Amniotic epithelial cell (primary cell): ENCODE measurements at regions not wholly inside any gene's neighbourhood (a gene's known extent, or its start where the extent isn't known, plus 50 kb on each side); places are given as distances from the start of the nearest gene placed in this dataset.
A peak's percentile ranks its signal among the peaks of the same experiment; 100 is the strongest.

Source experiments
- DNase-seq: peaks from one replicate; pipeline ENCODE4 v3.0.0-alpha.2; 2010; ENCODE audit warnings: low read depth

DNA sequence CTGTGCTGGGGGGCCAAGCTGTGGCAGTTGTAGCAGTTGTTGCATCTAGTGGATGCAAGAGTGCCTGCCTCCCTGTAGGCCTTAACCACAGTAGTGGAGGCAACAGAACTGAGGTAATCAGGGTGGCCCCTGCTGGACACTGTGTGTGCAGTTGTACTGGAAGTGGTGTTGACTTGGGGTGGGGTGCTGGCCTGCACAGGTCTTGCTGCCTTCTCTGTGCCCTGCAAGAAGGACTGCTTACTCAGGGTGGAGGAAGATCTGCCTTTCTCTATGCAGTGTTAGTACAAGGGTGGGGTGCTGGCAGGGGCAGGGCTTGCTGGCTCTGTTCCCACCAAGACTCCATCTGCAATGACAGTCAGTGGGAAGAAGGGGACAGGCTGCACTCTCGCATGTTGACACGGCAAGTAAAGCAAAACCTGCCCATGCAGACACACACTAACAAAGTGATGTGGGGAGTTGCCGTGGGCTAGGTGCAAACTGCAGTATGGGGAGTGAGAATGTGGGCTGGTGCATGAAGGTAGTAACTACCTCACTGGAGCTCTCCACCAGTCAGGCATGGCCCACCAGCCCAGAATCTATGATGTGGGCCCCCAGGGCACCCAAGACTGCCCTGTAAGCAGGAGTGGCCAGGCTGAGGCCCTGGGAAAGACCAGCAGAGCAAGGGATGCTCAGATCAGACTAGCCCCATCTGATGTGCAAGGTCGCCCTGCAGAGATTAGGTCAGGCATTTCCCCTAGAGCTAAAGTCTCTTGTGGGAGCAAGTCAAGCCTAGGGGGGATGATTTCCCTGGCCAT, 594.9 kb downstream of the TECRL start:
- DNase-seq, result no peak

DNA sequence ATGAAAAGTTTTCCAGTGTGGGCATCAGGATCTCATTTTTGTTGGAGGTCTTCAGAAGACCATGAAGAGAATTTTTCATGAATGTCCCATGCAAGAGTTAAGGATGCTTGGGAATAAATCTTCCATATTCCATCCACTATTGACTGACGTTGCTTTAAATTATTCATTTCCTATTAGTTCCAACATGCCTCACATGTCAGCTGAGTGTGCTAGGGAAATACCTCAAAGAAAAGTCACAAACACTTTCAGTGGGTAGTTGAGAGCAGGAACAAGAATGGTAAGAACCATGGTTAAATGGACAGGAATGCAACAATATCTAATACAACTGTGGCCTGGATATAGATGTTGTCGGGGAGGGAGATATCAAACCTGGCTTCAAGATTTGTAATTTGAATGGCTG, 610.1 kb downstream of the TECRL start:
- no peak for DNase-seq

- DNase-seq, result no peak
Measured at GRCh38 chr4:63795301-63795700, 613.9 kb downstream of the TECRL start.

- DNase-seq, result no peak
Measured at GRCh38 chr4:63790377-63790776, 618.9 kb downstream of the TECRL start.

GRCh38 chr4:63788271-63788670, 621.0 kb downstream of the TECRL start:
- DNase-seq, result no peak

GRCh38 chr4:63787326-63787725, 621.9 kb downstream of the TECRL start:
- DNase-seq, result no peak

DNA sequence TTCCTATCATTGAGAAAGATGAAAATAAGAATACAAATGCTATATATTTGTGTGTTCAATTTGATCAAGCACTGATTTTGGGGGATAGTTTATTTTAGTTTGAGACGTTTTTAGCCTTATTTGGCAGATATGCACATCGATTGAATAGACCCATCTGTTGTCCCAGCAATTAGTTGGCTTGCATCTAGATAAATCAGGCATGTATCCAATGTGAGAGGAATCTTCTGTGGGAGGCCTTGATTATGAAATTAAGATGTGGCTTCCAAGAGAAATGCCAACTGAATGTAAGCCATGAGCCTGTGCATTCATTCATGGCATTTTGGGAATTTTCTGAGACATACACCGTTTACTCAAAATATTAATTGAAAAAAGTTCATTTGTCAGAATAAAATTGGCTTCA, 623.1 kb downstream of the TECRL start:
- DNase-seq, result no peak

- DNase-seq, result no peak
Measured at GRCh38 chr4:63784822-63785221, 624.4 kb downstream of the TECRL start.

GRCh38 chr4:63777601-63778000, 631.6 kb downstream of the TECRL start:
- DNase-seq, result peak; percentile 2

DNA sequence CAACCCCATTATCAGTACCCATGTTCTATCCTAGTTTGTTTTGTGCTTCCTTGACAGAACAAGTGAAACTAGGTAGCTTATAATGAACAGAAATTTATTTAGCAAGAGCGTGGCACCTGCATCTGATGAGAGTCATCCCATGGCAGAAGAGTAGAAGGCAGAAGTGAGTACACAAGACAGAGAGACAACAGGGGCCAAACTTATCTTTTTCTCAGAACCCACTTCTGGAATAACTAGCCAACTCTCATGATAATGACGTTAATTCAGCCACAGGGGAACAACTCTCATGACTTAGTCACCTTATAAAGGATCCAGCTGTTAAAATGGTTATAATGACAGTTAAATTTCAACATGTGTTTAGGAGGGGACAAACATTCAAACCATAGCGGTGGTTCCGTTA, 644.9 kb downstream of the TECRL start:
- DNase-seq, result no peak

GRCh38 chr4:63757929-63758328, 651.3 kb downstream of the TECRL start:
- no peak for DNase-seq

- DNase-seq, result no peak
Measured at GRCh38 chr4:63742882-63743281, 666.4 kb downstream of the TECRL start.

DNA sequence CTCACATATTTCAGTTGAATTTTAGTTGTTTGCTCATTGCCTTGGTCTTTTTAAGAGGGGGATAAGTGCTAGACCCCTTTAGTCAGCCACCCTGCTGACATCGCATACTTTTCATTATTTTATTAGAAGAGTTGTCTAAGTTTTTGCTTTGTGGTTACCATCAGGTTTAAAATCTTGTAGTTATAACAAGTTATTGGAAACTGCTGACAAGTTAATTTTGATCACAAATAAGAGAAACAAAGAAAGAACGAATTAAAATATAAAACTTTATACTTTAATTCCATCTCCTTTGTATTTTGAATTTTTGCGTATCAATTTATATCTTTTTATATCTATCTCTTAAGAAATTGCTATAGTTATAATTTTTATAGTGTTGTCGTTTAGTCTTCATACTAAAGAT, 679.7 kb downstream of the TECRL start:
- DNase-seq, result no peak

GRCh38 chr4:63728480-63729177, 680.6 kb downstream of the TECRL start:
- DNase-seq, result no peak

DNA sequence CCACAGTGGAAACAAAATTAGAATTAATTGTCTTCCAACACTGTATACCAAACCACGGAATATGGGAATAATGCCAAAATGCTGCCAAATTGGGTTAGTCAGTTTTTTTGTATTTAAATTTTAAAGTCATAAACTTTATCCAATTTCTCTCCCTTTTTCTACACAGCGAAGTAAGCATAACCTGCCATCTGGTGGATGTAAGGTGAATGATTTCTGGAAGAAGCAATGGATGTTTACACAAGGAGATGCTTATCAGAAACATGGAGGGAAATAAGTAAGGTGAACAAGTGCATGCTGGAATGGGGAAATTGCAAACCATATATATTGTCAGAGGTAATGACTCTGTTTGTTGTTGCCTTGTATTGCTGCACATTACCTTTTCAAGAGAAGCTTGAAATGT, 691.9 kb downstream of the TECRL start:
- DNase-seq, result no peak

DNA sequence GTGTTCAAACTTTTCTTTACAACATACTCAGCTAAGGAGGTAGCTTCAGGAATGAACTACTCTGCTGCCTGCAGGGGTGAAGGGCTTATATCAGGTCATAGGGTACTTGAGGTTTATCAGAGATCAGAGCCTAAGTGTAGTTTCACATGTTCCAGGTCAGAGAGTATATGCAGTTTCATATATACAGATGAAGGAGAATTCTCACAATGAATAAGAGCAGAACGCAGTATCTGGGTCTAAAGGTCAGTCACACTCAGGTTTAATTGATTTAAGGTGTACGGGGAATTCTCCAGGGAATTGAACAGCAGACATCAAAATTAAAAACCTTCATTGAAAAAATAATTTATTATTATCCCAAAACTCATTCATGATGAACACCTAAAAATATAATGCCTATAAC, 700.6 kb downstream of the TECRL start:
- DNase-seq, result no peak

- no peak for DNase-seq
Measured at GRCh38 chr4:63700569-63700968, 708.7 kb downstream of the TECRL start.

GRCh38 chr4:63693321-63693720, 715.9 kb downstream of the TECRL start:
- no peak for DNase-seq

GRCh38 chr4:63678358-63678931, 730.8 kb downstream of the TECRL start:
- no peak for DNase-seq

- no peak for DNase-seq
Measured at GRCh38 chr4:63670735-63671134, 738.5 kb downstream of the TECRL start.

- no peak for DNase-seq
Measured at GRCh38 chr4:63663870-63664269, 745.4 kb downstream of the TECRL start.

DNA sequence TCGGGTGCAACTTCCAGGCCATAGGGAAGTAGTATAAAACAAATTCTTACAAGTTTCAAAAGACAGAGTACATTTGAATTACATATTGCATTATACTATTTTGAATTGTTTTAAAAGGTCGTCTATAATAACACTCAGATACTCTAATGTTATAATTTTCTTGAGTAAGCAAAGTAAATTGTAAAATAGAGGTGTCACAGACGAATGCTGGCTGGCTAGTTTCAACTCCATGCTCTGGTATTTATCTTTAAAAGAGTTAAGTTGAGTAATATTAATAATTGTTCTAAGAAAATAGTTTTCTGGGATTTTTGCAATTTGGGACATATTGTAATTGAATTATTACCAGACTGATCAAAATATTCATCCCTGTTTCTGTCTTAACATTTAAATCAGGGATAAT, 764.9 kb downstream of the TECRL start:
- DNase-seq, result no peak

DNA sequence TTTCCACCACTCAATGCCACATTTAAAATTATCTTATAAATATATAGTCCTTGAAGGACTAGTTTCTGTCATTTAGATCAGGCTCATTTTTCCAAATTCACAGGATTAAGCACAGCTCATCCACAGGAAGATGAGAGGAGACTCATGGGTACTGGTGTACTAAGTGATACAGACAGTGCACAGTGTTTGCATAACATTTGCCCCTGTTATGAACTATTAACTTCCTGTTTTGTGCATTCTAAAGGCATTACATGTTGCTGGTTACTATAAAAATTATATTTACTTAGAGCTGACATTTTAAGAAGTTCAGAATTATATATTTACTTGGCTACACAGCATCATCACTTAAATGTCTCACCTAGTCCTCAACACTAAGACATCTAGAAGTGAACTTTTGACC, 772.0 kb downstream of the TECRL start:
- no peak for DNase-seq
